C4-2B (cell line): ENCODE measurements at regions not wholly inside any gene's neighbourhood (a gene's known extent, or its start where the extent isn't known, plus 50 kb on each side); places are given as distances from the start of the nearest gene placed in this dataset.

Source experiments
- H3K27ac ChIP-seq: fragments of 450-650 bp; 2 replicates; pipeline ENCODE4 v1.5.1; 2017
- ZFX ChIP-seq: fragments of 450-650 bp; IDR thresholded peaks from 2 replicates; pipeline ENCODE4 v1.6.1; 2017
- TF ChIP-seq, protein P1 (sequence below): fragments of 450-650 bp; conservative IDR thresholded peaks from 2 replicates; pipeline ENCODE4 v1.5.1; 2017; ENCODE audit warnings: mild to moderate bottlenecking

GRCh38 chr3:103730744-103731143 is 1295.9 kb downstream of the ZPLD1 start:
- H3K27ac ChIP-seq, result no peak overlapping the region
- TF ChIP-seq ZFX, result no peak
- TF ChIP-seq, protein P1, sequence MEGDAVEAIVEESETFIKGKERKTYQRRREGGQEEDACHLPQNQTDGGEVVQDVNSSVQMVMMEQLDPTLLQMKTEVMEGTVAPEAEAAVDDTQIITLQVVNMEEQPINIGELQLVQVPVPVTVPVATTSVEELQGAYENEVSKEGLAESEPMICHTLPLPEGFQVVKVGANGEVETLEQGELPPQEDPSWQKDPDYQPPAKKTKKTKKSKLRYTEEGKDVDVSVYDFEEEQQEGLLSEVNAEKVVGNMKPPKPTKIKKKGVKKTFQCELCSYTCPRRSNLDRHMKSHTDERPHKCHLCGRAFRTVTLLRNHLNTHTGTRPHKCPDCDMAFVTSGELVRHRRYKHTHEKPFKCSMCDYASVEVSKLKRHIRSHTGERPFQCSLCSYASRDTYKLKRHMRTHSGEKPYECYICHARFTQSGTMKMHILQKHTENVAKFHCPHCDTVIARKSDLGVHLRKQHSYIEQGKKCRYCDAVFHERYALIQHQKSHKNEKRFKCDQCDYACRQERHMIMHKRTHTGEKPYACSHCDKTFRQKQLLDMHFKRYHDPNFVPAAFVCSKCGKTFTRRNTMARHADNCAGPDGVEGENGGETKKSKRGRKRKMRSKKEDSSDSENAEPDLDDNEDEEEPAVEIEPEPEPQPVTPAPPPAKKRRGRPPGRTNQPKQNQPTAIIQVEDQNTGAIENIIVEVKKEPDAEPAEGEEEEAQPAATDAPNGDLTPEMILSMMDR, result no peak

DNA sequence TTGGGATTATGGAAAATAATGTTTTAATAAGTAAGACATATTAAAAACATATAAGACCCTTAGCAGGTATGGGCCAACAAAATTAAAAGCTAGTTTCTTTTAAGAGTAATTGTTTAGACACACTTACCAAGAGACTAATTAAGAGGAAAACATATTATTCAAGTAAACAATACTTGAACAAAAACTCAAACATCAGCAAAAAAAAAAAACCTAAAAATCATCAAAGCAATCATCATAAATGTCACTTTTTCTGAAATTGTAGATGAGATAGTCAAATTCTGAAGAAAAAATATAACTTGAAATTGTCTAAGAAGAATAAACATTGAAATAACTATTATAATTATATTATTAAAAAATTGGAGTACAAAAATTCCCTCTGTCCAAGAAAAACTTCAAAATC is 1318.2 kb downstream of the ZPLD1 start:
- TF ChIP-seq, protein P1, result no peak
- TF ChIP-seq ZFX, result no peak
- H3K27ac ChIP-seq, result no peak overlapping the region

DNA sequence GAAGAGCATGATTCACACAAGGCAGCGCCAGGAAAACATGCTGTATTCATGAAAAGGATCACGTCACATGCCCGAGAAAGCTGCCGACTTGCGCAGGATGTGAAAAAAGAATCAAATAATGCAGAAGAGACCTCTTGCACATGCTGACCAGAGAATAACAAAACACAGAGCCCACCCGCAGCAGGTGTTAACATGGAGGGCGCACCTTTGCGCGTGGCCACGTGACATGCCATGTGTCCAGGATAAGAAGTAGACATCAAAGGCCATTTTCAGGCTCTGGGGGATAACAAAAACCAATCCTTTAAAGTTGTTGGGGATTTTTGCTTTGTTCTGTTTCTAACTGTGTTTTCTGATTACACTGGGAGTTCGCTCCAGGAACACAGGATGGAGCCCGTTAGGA is 1332.8 kb downstream of the ZPLD1 start:
- no peak overlapping the region for H3K27ac ChIP-seq
- TF ChIP-seq ZFX, result no peak

DNA sequence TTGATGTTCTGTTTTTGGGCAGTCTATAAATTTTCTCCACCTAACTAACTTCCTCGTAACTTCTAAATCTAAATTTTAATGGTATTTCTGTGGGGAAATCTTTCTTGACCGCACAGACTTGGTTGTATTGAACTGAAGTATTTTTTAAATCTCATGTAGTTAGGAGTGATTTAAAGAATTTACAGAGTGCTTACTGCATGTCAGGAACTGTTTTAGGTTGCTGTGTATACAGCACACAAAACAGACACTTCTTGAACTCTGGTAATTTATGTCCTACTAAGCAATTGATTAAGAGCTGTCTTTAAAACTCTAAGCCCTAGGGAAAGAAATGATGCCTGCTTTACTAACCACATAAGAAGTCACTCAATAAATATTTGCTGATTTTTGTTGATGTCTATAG is 1350.2 kb downstream of the ZPLD1 start:
- H3K27ac ChIP-seq, result no peak overlapping the region
- TF ChIP-seq ZFX, result no peak
- TF ChIP-seq, protein P1, result no peak

DNA sequence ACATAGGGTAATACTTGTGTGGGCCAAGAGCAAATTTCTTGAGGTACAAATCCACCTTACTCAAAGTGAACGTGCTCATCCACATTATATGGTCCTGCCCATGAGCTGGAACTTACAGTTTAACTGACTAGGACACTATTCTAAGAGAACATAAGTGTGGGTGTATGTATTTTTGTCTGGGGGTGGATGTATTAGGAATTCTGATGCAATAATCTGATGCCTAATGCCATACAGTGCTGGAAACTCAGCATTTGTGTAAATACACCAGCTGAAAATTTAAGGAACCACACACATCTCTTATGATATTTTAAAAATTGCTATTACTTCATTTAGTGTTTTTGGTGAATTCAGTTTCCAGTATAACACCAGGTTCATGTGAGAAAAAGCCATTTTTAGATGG is 1350.7 kb downstream of the ZPLD1 start:
- no peak for TF ChIP-seq ZFX
- TF ChIP-seq, protein P1, result no peak
- H3K27ac ChIP-seq, result no peak overlapping the region

DNA sequence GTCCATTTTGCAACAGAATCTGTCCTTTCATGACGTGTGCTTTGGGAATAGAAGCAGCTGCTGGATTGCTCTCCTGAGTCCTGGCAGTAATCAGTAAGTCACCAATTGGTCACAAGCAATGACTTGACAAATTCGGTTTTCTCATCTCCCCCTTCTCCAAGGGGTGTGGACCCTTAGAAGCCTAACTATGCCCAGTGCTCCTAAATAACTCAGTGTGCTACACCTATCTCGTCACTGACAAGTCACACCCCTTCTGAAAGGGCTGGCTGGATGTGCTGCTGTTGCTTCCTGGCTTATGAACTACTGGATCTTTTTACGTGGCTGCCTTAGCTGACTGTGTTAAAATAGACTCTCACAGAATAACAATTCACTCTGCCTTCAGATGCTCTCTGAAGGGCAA is 1351.5 kb downstream of the ZPLD1 start:
- TF ChIP-seq, protein P1, result no peak
- TF ChIP-seq ZFX, result no peak
- no peak overlapping the region for H3K27ac ChIP-seq

- TF ChIP-seq ZFX, result no peak
- TF ChIP-seq, protein P1, result no peak
- no peak overlapping the region for H3K27ac ChIP-seq
These were observed 1352.5 kb downstream of the ZPLD1 start for GRCh38 chr3:103787164-103787871.

- no peak overlapping the region for H3K27ac ChIP-seq
- TF ChIP-seq ZFX, result no peak
- TF ChIP-seq, protein P1, result no peak
These were observed 1353.1 kb downstream of the ZPLD1 start for GRCh38 chr3:103787879-103788278.
